ENCODE measurements at regions not wholly inside any gene's neighbourhood (a gene's known extent, or its start where the extent isn't known, plus 50 kb on each side); places are given as distances from the start of the nearest gene placed in this dataset.

GRCh38 chr14:94971750-94972149 lies 185.6 kb downstream of the DICER1 start:
- Histone ChIP-seq H3K27me3 (ENCODE audit: insufficient read depth) (no peaks in the 10 kb centered on the region), H3K36me3 (ENCODE audit: insufficient read depth) (no peaks in the 10 kb centered on the region), H2AFZ (peak overlapping the region; percentile 78; the same call in 1 of the 2 replicates), H3K4me3 (no peak overlapping the region), H3K27ac (ENCODE audit: low read depth) (no peak overlapping the region), H3K4me2 (no peak overlapping the region), H3K4me1 (ENCODE audit: insufficient read depth) (no peaks in the 10 kb centered on the region), H3F3A (replicated peaks; ENCODE audit: low read depth) (no peaks in the 10 kb centered on the region), H3K9me2 (ENCODE audit: insufficient read depth) (0 out of 2 replicates have a peak, but pooled peaks cover 4% of the 10 kb centered on the region), H4K20me1 (replicated peaks; ENCODE audit: insufficient read depth) (0 out of 2 replicates have a peak, but pooled peaks cover 4% of the 10 kb centered on the region), H3K79me2 (replicated peaks; ENCODE audit: insufficient read depth) (no peaks in the 10 kb centered on the region)
- no peak for DNase-seq (ENCODE audit: low spot score)
- ATAC-seq = no peak
- Mint-ChIP-seq H3K27me3 (ENCODE audit: insufficient read depth, low read depth, poor library complexity) (no peaks in the 10 kb centered on the region), H3K4me1 (no peaks in the 10 kb centered on the region), H3K4me3 (no peak overlapping the region), H3K9me3 (peaks cover 2% of the 10 kb centered on the region; the same call in 1 of the 3 replicates), H3K27ac (no peak overlapping the region), H3K36me3 (ENCODE audit: low read depth) (no peaks in the 10 kb centered on the region)
- no peak for TF ChIP-seq NANOG (IDR thresholded peaks at IDR 0.05; ENCODE audit: borderline replicate concordance)
- no peak for TF ChIP-seq STAT1 (IDR thresholded peaks at IDR 0.05; ENCODE audit: unreplicated experiment)
- no peak for TF ChIP-seq CTCF (conservative IDR thresholded peaks at IDR 0.05; ENCODE audit: low read depth in 2 of 2)
- TF ChIP-seq JUNB (IDR thresholded peaks at IDR 0.05; ENCODE audit: unreplicated experiment) = no peak
- TF ChIP-seq ETS1 (IDR thresholded peaks at IDR 0.05) = no peak
- no peak for TF ChIP-seq CREB1 (CRISPR knock-in tag; IDR thresholded peaks at IDR 0.05; ENCODE audit: low read depth)
- TF ChIP-seq, protein P1, sequence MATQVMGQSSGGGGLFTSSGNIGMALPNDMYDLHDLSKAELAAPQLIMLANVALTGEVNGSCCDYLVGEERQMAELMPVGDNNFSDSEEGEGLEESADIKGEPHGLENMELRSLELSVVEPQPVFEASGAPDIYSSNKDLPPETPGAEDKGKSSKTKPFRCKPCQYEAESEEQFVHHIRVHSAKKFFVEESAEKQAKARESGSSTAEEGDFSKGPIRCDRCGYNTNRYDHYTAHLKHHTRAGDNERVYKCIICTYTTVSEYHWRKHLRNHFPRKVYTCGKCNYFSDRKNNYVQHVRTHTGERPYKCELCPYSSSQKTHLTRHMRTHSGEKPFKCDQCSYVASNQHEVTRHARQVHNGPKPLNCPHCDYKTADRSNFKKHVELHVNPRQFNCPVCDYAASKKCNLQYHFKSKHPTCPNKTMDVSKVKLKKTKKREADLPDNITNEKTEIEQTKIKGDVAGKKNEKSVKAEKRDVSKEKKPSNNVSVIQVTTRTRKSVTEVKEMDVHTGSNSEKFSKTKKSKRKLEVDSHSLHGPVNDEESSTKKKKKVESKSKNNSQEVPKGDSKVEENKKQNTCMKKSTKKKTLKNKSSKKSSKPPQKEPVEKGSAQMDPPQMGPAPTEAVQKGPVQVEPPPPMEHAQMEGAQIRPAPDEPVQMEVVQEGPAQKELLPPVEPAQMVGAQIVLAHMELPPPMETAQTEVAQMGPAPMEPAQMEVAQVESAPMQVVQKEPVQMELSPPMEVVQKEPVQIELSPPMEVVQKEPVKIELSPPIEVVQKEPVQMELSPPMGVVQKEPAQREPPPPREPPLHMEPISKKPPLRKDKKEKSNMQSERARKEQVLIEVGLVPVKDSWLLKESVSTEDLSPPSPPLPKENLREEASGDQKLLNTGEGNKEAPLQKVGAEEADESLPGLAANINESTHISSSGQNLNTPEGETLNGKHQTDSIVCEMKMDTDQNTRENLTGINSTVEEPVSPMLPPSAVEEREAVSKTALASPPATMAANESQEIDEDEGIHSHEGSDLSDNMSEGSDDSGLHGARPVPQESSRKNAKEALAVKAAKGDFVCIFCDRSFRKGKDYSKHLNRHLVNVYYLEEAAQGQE (IDR thresholded peaks at IDR 0.05; ENCODE audit: unreplicated experiment) = no peak
- TF ChIP-seq EZH2phosphoT487 (IDR thresholded peaks at IDR 0.05; ENCODE audit: unreplicated experiment) = no peak
- TF ChIP-seq ZNF331 (CRISPR knock-in tag; IDR thresholded peaks at IDR 0.05; ENCODE audit: low read depth) = no peak
- TF ChIP-seq EZH2 (IDR thresholded peaks at IDR 0.05; ENCODE audit: low read depth, unreplicated experiment) = no peak
- no peak for TF ChIP-seq ZNF462 (CRISPR knock-in tag; IDR thresholded peaks at IDR 0.05)
- TF ChIP-seq ZNF114 (CRISPR knock-in tag; IDR thresholded peaks at IDR 0.05) = no peak
- TF ChIP-seq POLR2AphosphoS5 (IDR thresholded peaks at IDR 0.05; ENCODE audit: low read depth) = no peak
